ENCODE measurements at regions not wholly inside any gene's neighbourhood (a gene's known extent, or its start where the extent isn't known, plus 50 kb on each side); places are given as distances from the start of the nearest gene placed in this dataset.

DNA sequence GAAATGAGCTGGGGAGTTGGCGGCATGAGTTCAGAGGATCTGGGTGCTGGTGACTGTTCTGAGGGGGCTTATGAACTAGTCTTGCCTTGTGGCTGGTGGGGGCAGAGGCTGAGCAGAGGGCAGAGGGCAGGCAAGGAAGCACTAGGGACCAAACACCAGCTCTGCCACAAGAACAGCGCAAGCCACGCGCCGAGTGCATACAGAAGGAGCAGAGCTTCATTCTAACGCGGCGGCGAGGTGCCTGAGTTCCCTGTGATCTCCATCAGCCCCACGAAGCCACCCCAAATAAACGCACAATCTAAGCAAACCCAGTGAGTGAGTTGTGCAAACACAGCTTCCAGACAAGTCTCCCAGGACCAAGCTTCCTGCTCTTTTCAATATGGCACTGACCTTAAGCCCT, 110.6 kb upstream of the ALDH1B1 start:
- no peak for DNase-seq (ENCODE audit: low read depth)
- TF ChIP-seq, protein P1, sequence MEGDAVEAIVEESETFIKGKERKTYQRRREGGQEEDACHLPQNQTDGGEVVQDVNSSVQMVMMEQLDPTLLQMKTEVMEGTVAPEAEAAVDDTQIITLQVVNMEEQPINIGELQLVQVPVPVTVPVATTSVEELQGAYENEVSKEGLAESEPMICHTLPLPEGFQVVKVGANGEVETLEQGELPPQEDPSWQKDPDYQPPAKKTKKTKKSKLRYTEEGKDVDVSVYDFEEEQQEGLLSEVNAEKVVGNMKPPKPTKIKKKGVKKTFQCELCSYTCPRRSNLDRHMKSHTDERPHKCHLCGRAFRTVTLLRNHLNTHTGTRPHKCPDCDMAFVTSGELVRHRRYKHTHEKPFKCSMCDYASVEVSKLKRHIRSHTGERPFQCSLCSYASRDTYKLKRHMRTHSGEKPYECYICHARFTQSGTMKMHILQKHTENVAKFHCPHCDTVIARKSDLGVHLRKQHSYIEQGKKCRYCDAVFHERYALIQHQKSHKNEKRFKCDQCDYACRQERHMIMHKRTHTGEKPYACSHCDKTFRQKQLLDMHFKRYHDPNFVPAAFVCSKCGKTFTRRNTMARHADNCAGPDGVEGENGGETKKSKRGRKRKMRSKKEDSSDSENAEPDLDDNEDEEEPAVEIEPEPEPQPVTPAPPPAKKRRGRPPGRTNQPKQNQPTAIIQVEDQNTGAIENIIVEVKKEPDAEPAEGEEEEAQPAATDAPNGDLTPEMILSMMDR (conservative IDR thresholded peaks at IDR 0.05; ENCODE audit: low read length): no peak
- no peak overlapping the region for H3K4me3 ChIP-seq (ENCODE audit: low read length)

DNA sequence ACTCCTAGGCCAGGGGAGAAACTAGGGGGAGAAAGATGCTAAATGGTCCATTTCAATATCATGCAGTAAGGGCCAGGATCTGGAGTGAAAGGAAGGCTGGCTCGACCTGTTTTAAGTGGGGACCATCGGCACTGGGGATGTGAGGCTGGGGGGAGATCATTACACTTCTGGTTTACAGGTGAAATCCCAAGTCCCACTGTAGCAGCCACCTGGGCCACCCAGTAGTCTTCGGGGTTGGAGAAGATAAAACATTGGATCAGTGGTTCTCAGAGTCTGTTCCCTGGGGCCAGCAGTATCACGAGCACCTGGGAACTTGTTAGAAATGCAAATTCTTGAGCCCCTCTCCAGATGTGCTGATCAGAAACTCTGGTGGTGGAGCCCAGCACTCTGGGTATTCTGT, 111.3 kb upstream of the ALDH1B1 start:
- no peak for DNase-seq (ENCODE audit: low read depth)
- TF ChIP-seq, protein P1 (conservative IDR thresholded peaks at IDR 0.05; ENCODE audit: low read length): no peak
- H3K4me3 ChIP-seq (ENCODE audit: low read length): no peak overlapping the region

DNA sequence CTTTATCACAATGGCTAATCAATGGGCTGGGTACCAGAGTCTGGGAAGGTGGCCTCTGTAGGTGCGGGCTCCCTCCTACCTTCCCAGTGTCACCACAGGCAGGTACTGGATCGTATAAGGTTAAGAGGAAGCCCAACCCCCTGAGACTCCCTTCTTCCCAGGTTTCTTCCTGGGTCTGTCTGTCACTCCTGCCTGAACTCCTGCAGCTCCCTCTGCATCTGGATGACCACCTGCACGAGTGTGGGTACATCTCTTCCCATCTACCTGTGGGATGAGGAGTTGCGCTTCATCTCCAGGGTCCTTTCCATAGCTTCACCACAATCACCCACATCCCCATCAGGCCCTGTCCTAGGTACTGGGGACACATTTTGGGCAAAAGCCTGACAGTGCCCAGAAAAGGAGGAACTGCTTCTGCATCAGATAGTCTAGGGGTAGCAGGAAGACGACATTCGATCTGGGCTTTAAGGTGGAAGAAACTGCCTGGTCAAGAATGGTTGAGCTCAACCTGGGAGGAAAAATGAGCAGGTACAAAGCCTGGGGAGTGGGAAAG, 112.2 kb upstream of the ALDH1B1 start:
- no peak overlapping the region for H3K4me3 ChIP-seq (ENCODE audit: low read length)
- DNase-seq (ENCODE audit: low read depth): no peak
- TF ChIP-seq, protein P1 (conservative IDR thresholded peaks at IDR 0.05; ENCODE audit: low read length): no peak

DNA sequence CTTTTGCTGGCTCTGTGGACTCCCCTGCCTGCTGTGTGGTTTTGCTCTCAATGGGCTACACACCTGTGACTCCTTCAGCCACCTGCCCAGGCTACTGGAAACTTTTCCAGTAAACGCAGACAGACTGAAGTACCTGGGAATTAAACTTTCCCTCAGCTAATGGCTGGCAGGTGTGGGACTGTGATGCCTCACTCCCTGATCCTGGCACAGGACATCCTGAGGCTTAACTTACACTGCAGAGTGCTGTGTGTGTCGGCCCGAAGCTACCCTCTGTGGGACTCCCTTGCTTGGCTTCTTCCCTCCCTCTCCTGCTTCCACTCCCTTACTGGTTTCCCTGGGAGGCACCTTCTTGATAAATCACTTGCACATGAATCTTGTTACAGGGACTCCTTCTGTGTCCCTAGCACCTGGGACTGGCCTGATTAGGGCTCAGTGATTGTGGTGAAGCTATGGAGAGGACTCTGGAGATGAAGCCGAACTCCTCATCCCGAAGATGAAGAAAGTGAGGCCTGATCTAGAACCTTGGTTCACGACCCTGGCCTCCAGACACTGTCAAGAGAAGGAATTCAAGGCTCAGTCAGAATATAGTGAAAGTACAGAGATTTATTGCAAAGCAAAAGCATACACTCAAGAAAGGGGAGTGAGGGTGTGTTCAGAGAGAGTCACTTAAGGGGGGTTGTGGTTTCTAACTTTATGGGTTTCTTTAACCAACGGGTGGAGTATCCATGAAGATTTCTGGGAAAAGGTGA, 113.4 kb upstream of the ALDH1B1 start:
- no peak for DNase-seq (ENCODE audit: low read depth)
- TF ChIP-seq, protein P1 (conservative IDR thresholded peaks at IDR 0.05; ENCODE audit: low read length): no peak
- H3K4me3 ChIP-seq (ENCODE audit: low read length): no peak overlapping the region

DNA sequence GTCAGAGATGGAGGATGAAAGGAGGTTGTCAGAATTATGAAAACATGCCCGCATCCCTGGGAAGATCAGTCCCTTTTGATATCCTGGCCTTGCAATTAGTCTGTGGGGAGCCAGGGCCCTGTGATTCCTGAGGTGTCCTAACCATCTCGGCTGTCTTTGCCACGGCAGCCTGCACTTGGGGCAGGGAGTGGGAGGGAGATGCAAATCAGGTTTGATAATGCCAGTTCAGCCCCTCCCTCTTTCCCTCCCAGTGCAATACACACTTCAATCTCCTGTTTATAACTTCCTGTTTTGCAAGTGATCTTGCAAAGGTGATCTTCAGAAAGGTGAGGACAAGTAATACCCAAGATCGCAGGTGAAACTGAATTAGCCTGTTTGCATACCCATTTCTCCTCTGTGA, 114.0 kb upstream of the ALDH1B1 start:
- TF ChIP-seq, protein P1 (conservative IDR thresholded peaks at IDR 0.05; ENCODE audit: low read length): no peak
- no peak overlapping the region for H3K4me3 ChIP-seq (ENCODE audit: low read length)
- no peak for DNase-seq (ENCODE audit: low read depth)

- no peak overlapping the region for H3K4me3 ChIP-seq (ENCODE audit: low read length)
These were observed 114.8 kb upstream of the ALDH1B1 start for GRCh38 chr9:38277601-38278200.

More at GRCh38 chr9:38277601-38278200, 114.8 kb upstream of the ALDH1B1 start:
- DNase-seq (ENCODE audit: low read depth): no peak
- TF ChIP-seq, protein P1 (conservative IDR thresholded peaks at IDR 0.05; ENCODE audit: low read length): no peak

All from AG10803 (cell line).